Fibroblast of lung (primary cell): ENCODE measurements at regions not wholly inside any gene's neighbourhood (a gene's known extent, or its start where the extent isn't known, plus 50 kb on each side); places are given as distances from the start of the nearest gene placed in this dataset.

ENCODE experiments used
- DNase-seq, 2 donors: peaks; one replicate each; pipeline versions ENCODE4 v3.0.0 to v3.0.0-alpha.2; 2010; ENCODE audit warnings: low read depth in 2 of 2
- H2AFZ ChIP-seq: 2 replicates; pipeline ENCODE4 v1.5.1; 2012; ENCODE audit warnings: low read length, control low read depth, inconsistent platforms
- H3K27ac ChIP-seq: 2 replicates; pipeline ENCODE4 v1.5.1; 2011; ENCODE audit warnings: low read length, control low read depth; ENCODE audit not compliant: insufficient read depth
- H3K27me3 ChIP-seq: 2 replicates; pipeline ENCODE4 v1.5.1; 2011; ENCODE audit warnings: mild to moderate bottlenecking, low read length; ENCODE audit not compliant: control insufficient read depth, insufficient read depth
- H3K36me3 ChIP-seq: 2 replicates; pipeline ENCODE4 v1.5.1; 2011; ENCODE audit warnings: low read length; ENCODE audit not compliant: control insufficient read depth, insufficient read depth
- H3K4me1 ChIP-seq: 2 replicates; pipeline ENCODE4 v1.5.1; 2011; ENCODE audit warnings: low read length; ENCODE audit not compliant: control insufficient read depth, insufficient read depth; ENCODE audit errors: extremely low read depth
- H3K4me2 ChIP-seq: 2 replicates; pipeline ENCODE4 v1.5.1; 2011; ENCODE audit warnings: low read length, control low read depth; ENCODE audit not compliant: insufficient read depth; ENCODE audit errors: extremely low read depth
- H3K4me3 ChIP-seq, 4 experiments: fragments of 200-600 bp in 1 of 4; sonication (generic) in 1 of 4; replicated peaks in 1 of 4; 2 replicates each; pipeline ENCODE4 v1.5.1; 2011 to 2016; ENCODE audit warnings: low read length in 4 of 4, low read depth in 3 of 4, mild to moderate bottlenecking in 3 of 4, control low read depth in 2 of 4, inconsistent platforms in 1 of 4, mixed read lengths in 1 of 4; ENCODE audit not compliant: insufficient read depth in 1 of 4; ENCODE audit errors: control extremely low read depth in 1 of 4
- H3K79me2 ChIP-seq: 2 replicates; pipeline ENCODE4 v1.5.1; 2012; ENCODE audit warnings: mild to moderate bottlenecking, low read length, inconsistent platforms; ENCODE audit not compliant: control insufficient read depth, insufficient read depth
- H3K9ac ChIP-seq: 2 replicates; pipeline ENCODE4 v1.5.1; 2011; ENCODE audit warnings: mild to moderate bottlenecking, low read length, control low read depth; ENCODE audit not compliant: insufficient read depth
- H3K9me3 ChIP-seq: 2 replicates; pipeline ENCODE4 v1.5.1; 2012; ENCODE audit warnings: low read depth, low read length; ENCODE audit not compliant: control insufficient read depth, insufficient read depth
- H4K20me1 ChIP-seq: 2 replicates; pipeline ENCODE4 v1.5.1; 2011; ENCODE audit warnings: low read length; ENCODE audit not compliant: control insufficient read depth, insufficient read depth; ENCODE audit errors: extremely low read depth
- CTCF ChIP-seq, 2 donors: IDR thresholded peaks in 1 of 2; conservative IDR thresholded peaks in 1 of 2; 1 replicate in 1 of 2; 2 replicates in 1 of 2; pipeline ENCODE4 v1.5.1; 2011 to 2012; ENCODE audit warnings: low read length in 2 of 2, control low read depth in 1 of 2, inconsistent platforms in 1 of 2, low read depth in 1 of 2, mild to moderate bottlenecking in 1 of 2
- EZH2 ChIP-seq: IDR thresholded peaks from 2 replicates; pipeline ENCODE4 v1.5.1; 2012; ENCODE audit warnings: low read length, control low read depth, mild to moderate bottlenecking; ENCODE audit errors: missing control alignments

- H3K9me3 ChIP-seq = no peaks in the 10 kb centered on the region
Observed at GRCh38 chr10:128497660-128498377, 371.6 kb upstream of the MKI67 start.

GRCh38 chr10:128498378-128498730 is 372.1 kb upstream of the MKI67 start:
- Histone ChIP-seq H3K4me3 (no peak overlapping the region), H3K27me3 (no peaks in the 10 kb centered on the region), H3K27ac (no peak overlapping the region), H3K4me2 (no peak overlapping the region), H3K36me3 (no peaks in the 10 kb centered on the region), H3K4me1 (no peaks in the 10 kb centered on the region), H2AFZ (no peak overlapping the region), H4K20me1 (no peaks in the 10 kb centered on the region), H3K79me2 (no peaks in the 10 kb centered on the region), H3K9me3 (no peaks in the 10 kb centered on the region), H3K9ac (no peak overlapping the region)
- DNase-seq = no peak
- TF ChIP-seq EZH2 (no peak), CTCF (conservative IDR thresholded peaks at IDR 0.05 in 1 of 2, IDR thresholded peaks at IDR 0.05 in 1 of 2; ENCODE audit: low read depth in 1 of 2, low read length in 2 of 2) (no peak)

More at GRCh38 chr10:128497660-128498377, 371.6 kb upstream of the MKI67 start:
- TF ChIP-seq EZH2 (no peak), CTCF (conservative IDR thresholded peaks at IDR 0.05 in 1 of 2, IDR thresholded peaks at IDR 0.05 in 1 of 2; ENCODE audit: low read depth in 1 of 2, low read length in 2 of 2) (no peak)
- no peak for DNase-seq
- Histone ChIP-seq H3K27me3 (no peaks in the 10 kb centered on the region), H3K4me1 (no peaks in the 10 kb centered on the region), H3K36me3 (no peaks in the 10 kb centered on the region), H3K9ac (no peak overlapping the region), H3K27ac (no peak overlapping the region), H4K20me1 (no peaks in the 10 kb centered on the region), H3K4me3 (no peak overlapping the region), H2AFZ (no peak overlapping the region), H3K79me2 (no peaks in the 10 kb centered on the region), H3K4me2 (no peak overlapping the region)

GRCh38 chr10:128498746-128499145 is 372.5 kb upstream of the MKI67 start:
- no peaks in the 10 kb centered on the region for H3K27me3 ChIP-seq
- H3K4me2 ChIP-seq = no peak overlapping the region
- H2AFZ ChIP-seq = no peak overlapping the region
- no peak overlapping the region for H3K9ac ChIP-seq
- H3K36me3 ChIP-seq = no peaks in the 10 kb centered on the region
- no peaks in the 10 kb centered on the region for H4K20me1 ChIP-seq
- H3K79me2 ChIP-seq = no peaks in the 10 kb centered on the region
- no peaks in the 10 kb centered on the region for H3K4me1 ChIP-seq
- no peak for DNase-seq
- TF ChIP-seq CTCF (conservative IDR thresholded peaks at IDR 0.05 in 1 of 2, IDR thresholded peaks at IDR 0.05 in 1 of 2; ENCODE audit: low read depth in 1 of 2, low read length in 2 of 2) (no peak), EZH2 (no peak)
- no peak overlapping the region for H3K27ac ChIP-seq
- no peak overlapping the region for H3K4me3 ChIP-seq
- no peaks in the 10 kb centered on the region for H3K9me3 ChIP-seq
